HG02798 (cell line): ENCODE measurements at regions not wholly inside any gene's neighbourhood (a gene's known extent, or its start where the extent isn't known, plus 50 kb on each side); places are given as distances from the start of the nearest gene placed in this dataset.

Experiments
- ATAC-seq: cut with Tn5 transposase; IDR thresholded peaks from one replicate; pipeline ENCODE4 v1.9.1; 2021; ENCODE audit warnings: mild to moderate bottlenecking; ENCODE audit not compliant: unreplicated experiment, poor library complexity

GRCh38 chr6:153583685-153584084, 452.6 kb upstream of the RGS17 start:
- ATAC-seq, result no peak

- no peak for ATAC-seq
These were observed 449.7 kb upstream of the RGS17 start for GRCh38 chr6:153580776-153581175.

GRCh38 chr6:153575528-153575927, 444.4 kb upstream of the RGS17 start:
- ATAC-seq, result no peak

GRCh38 chr6:153574231-153574630, 443.1 kb upstream of the RGS17 start:
- ATAC-seq, result no peak

GRCh38 chr6:153572371-153572770, 441.3 kb upstream of the RGS17 start:
- no peak for ATAC-seq

GRCh38 chr6:153568628-153569027, 437.5 kb upstream of the RGS17 start:
- ATAC-seq, result no peak

- ATAC-seq, result no peak
These were observed 433.7 kb upstream of the RGS17 start for GRCh38 chr6:153564803-153565202.

GRCh38 chr6:153563001-153563400, 431.9 kb upstream of the RGS17 start:
- no peak for ATAC-seq

GRCh38 chr6:153553627-153554026, 422.5 kb upstream of the RGS17 start:
- no peak for ATAC-seq

- ATAC-seq, result no peak
These were observed 408.5 kb upstream of the RGS17 start for GRCh38 chr6:153539602-153540001.

- ATAC-seq, result no peak
These were observed 407.4 kb upstream of the RGS17 start for GRCh38 chr6:153538491-153538890.

GRCh38 chr6:153537422-153537821, 406.3 kb upstream of the RGS17 start:
- ATAC-seq, result no peak

- ATAC-seq, result no peak
These were observed 395.4 kb upstream of the RGS17 start for GRCh38 chr6:153526479-153526878.

GRCh38 chr6:153525998-153526397, 394.9 kb upstream of the RGS17 start:
- ATAC-seq, result no peak

- no peak for ATAC-seq
These were observed 392.3 kb upstream of the RGS17 start for GRCh38 chr6:153523390-153523789.

GRCh38 chr6:153511896-153512496, 380.9 kb upstream of the RGS17 start:
- peak; percentile 93 for ATAC-seq

- ATAC-seq, result peak; percentile 41
These were observed 372.7 kb upstream of the RGS17 start for GRCh38 chr6:153503810-153504209.

GRCh38 chr6:153493501-153493900, 362.4 kb upstream of the RGS17 start:
- ATAC-seq, result no peak

- ATAC-seq, result no peak
These were observed 358.4 kb upstream of the RGS17 start for GRCh38 chr6:153489479-153489878.

- no peak for ATAC-seq
These were observed 357.2 kb upstream of the RGS17 start for GRCh38 chr6:153488267-153488666.

- ATAC-seq, result no peak
These were observed 354.0 kb upstream of the RGS17 start for GRCh38 chr6:153485072-153485471.

- ATAC-seq, result no peak
These were observed 353.0 kb upstream of the RGS17 start for GRCh38 chr6:153484056-153484455.

GRCh38 chr6:153476243-153476642, 345.2 kb upstream of the RGS17 start:
- peak; percentile 44 for ATAC-seq
